Subcutaneous abdominal adipose tissue (tissue), 5 donors: ENCODE measurements at regions not wholly inside any gene's neighbourhood (a gene's known extent, or its start where the extent isn't known, plus 50 kb on each side); places are given as distances from the start of the nearest gene placed in this dataset.
A peak's percentile ranks its signal among the peaks of the same experiment; 100 is the strongest.

Experiments used
- H3K27ac ChIP-seq: one replicate; pipeline ENCODE4 v1.7.0; 2013; ENCODE audit warnings: low read depth, mild to moderate bottlenecking, inconsistent platforms, low read length, moderate library complexity
- H3K27me3 ChIP-seq, 5 donors: one replicate each; pipeline ENCODE4 v1.7.0; 2013; ENCODE audit warnings: low read length in 5 of 5, inconsistent platforms in 1 of 5; ENCODE audit not compliant: control insufficient read depth in 5 of 5, insufficient read depth in 4 of 5
- H3K36me3 ChIP-seq, 5 donors: one replicate each; pipeline ENCODE4 v1.7.0; 2013; ENCODE audit warnings: low read length in 5 of 5; ENCODE audit not compliant: control insufficient read depth in 5 of 5, insufficient read depth in 5 of 5
- H3K4me1 ChIP-seq, 5 donors: one replicate each; pipeline ENCODE4 v1.7.0; 2013; ENCODE audit warnings: low read length in 5 of 5, mild to moderate bottlenecking in 3 of 5, moderate library complexity in 1 of 5; ENCODE audit not compliant: control insufficient read depth in 5 of 5, insufficient read depth in 5 of 5
- H3K4me3 ChIP-seq, 5 donors: one replicate each; pipeline ENCODE4 v1.7.0; 2013; ENCODE audit warnings: low read length in 5 of 5, low read depth in 1 of 5
- H3K9ac ChIP-seq, 5 donors: one replicate each; pipeline ENCODE4 v1.7.0; 2013; ENCODE audit warnings: low read length in 5 of 5, mild to moderate bottlenecking in 4 of 5, moderate library complexity in 3 of 5
- H3K9me3 ChIP-seq, 5 donors: one replicate each; pipeline ENCODE4 v1.7.0; 2013; ENCODE audit warnings: low read length in 5 of 5; ENCODE audit not compliant: control insufficient read depth in 5 of 5
- donor health status: healthy.
- donor health status: healthy.
- donor health status: healthy.
- donor health status: healthy.
- donor health status: healthy.

GRCh38 chr5:50964746-50965653 is 298.6 kb downstream of the PARP8 start:
- Histone ChIP-seq H3K4me3 (no peak overlapping the region), H3K27me3 (peaks cover 40 to 70% (median 51%) of the 10 kb centered on the region in 5 donors), H3K9me3 (no peaks in the 10 kb centered on the region), H3K9ac (no peak overlapping the region), H3K36me3 (no peaks in the 10 kb centered on the region), H3K27ac (no peak overlapping the region), H3K4me1 (peaks cover 0 to 59% (median 42%) of the 10 kb centered on the region in 5 donors)

GRCh38 chr5:50965654-50966375 is 299.4 kb downstream of the PARP8 start:
- no peak overlapping the region for H3K9ac ChIP-seq
- no peaks in the 10 kb centered on the region for H3K9me3 ChIP-seq
- peaks cover 43 to 76% (median 55%) of the 10 kb centered on the region in 5 donors for H3K27me3 ChIP-seq
- H3K27ac ChIP-seq: no peak overlapping the region
- H3K4me3 ChIP-seq: no peak overlapping the region
- no peaks in the 10 kb centered on the region for H3K36me3 ChIP-seq
- H3K4me1 ChIP-seq: peaks cover 0 to 59% (median 42%) of the 10 kb centered on the region in 5 donors

GRCh38 chr5:50967009-50967562 is 300.6 kb downstream of the PARP8 start:
- H3K27ac ChIP-seq: no peak overlapping the region
- peaks cover 41 to 74% (median 55%) of the 10 kb centered on the region in 5 donors for H3K27me3 ChIP-seq
- peaks cover 0 to 59% (median 42%) of the 10 kb centered on the region in 5 donors for H3K4me1 ChIP-seq
- H3K36me3 ChIP-seq: no peaks in the 10 kb centered on the region
- H3K4me3 ChIP-seq: peak overlapping the region; percentile 59 to 83 (median 71)
- H3K9me3 ChIP-seq: no peaks in the 10 kb centered on the region
- no peak overlapping the region for H3K9ac ChIP-seq

- peak overlapping the region; percentile 59 to 83 (median 71) for H3K4me3 ChIP-seq
- no peaks in the 10 kb centered on the region for H3K9me3 ChIP-seq
- H3K4me1 ChIP-seq: peaks cover 0 to 59% (median 42%) of the 10 kb centered on the region in 5 donors
- peaks cover 41 to 74% (median 55%) of the 10 kb centered on the region in 5 donors for H3K27me3 ChIP-seq
- no peaks in the 10 kb centered on the region for H3K36me3 ChIP-seq
- H3K27ac ChIP-seq: no peak overlapping the region
- H3K9ac ChIP-seq: no peak overlapping the region
These were observed 301.3 kb downstream of the PARP8 start for GRCh38 chr5:50967563-50968355.

GRCh38 chr5:50968356-50969149 is 302.1 kb downstream of the PARP8 start:
- no peak overlapping the region for H3K27ac ChIP-seq
- H3K36me3 ChIP-seq: no peaks in the 10 kb centered on the region
- no peaks in the 10 kb centered on the region for H3K9me3 ChIP-seq
- peaks cover 41 to 69% (median 57%) of the 10 kb centered on the region in 5 donors for H3K27me3 ChIP-seq
- peaks cover 0 to 53% (median 36%) of the 10 kb centered on the region in 5 donors for H3K4me1 ChIP-seq
- H3K9ac ChIP-seq: no peak overlapping the region
- H3K4me3 ChIP-seq: peak overlapping the region; percentile 59 to 83 (median 71)

GRCh38 chr5:50969151-50970031 is 303.0 kb downstream of the PARP8 start:
- H3K27me3 ChIP-seq: peaks cover 41 to 61% (median 53%) of the 10 kb centered on the region in 5 donors
- H3K9ac ChIP-seq: no peak overlapping the region

GRCh38 chr5:50975840-50976239 is 309.4 kb downstream of the PARP8 start:
- no peak overlapping the region for H3K4me3 ChIP-seq
- H3K27me3 ChIP-seq: peaks cover 0 to 3% (median 0%) of the 10 kb centered on the region in 5 donors
- no peak overlapping the region for H3K9ac ChIP-seq

More at GRCh38 chr5:50969151-50970031, 303.0 kb downstream of the PARP8 start:
- H3K9me3 ChIP-seq: no peaks in the 10 kb centered on the region
- H3K36me3 ChIP-seq: no peaks in the 10 kb centered on the region
- H3K4me3 ChIP-seq: peak overlapping the region; percentile 45 to 83 (median 71)
- no peak overlapping the region for H3K27ac ChIP-seq
- H3K4me1 ChIP-seq: peaks cover 0 to 45% (median 29%) of the 10 kb centered on the region in 5 donors

GRCh38 chr5:50978924-50979323 is 312.5 kb downstream of the PARP8 start:
- no peak overlapping the region for H3K4me3 ChIP-seq
- no peaks in the 10 kb centered on the region for H3K4me1 ChIP-seq
- H3K27me3 ChIP-seq: peaks cover 0 to 3% (median 0%) of the 10 kb centered on the region in 5 donors
- no peaks in the 10 kb centered on the region for H3K36me3 ChIP-seq
- no peak overlapping the region for H3K9ac ChIP-seq
- H3K9me3 ChIP-seq: peaks cover 0 to 3% (median 0%) of the 10 kb centered on the region in 5 donors
- no peak overlapping the region for H3K27ac ChIP-seq

More at GRCh38 chr5:50975840-50976239, 309.4 kb downstream of the PARP8 start:
- Histone ChIP-seq H3K4me1 (no peaks in the 10 kb centered on the region), H3K36me3 (no peaks in the 10 kb centered on the region), H3K27ac (no peak overlapping the region), H3K9me3 (no peaks in the 10 kb centered on the region)
